Spleen (tissue), 11 donors: ENCODE measurements at regions not wholly inside any gene's neighbourhood (a gene's known extent, or its start where the extent isn't known, plus 50 kb on each side); places are given as distances from the start of the nearest gene placed in this dataset.

Experiments
- DNase-seq: peaks from one replicate; pipeline ENCODE4 v3.0.0-alpha.2; 2020
- H3K27ac ChIP-seq, 8 donors: fragments of 200-600 bp; sonication (generic) in 7 of 8; 1 replicate in 4 of 8; 2 replicates in 4 of 8; pipeline versions ENCODE4 v1.5.0 to v1.8.0; 2016 to 2021; ENCODE audit warnings: inconsistent platforms in 4 of 8, mild to moderate bottlenecking in 4 of 8, moderate library complexity in 1 of 8
- H3K27me3 ChIP-seq, 7 donors: fragments of 200-600 bp; sonication (generic) in 6 of 7; replicated peaks in 1 of 7; 1 replicate in 4 of 7; 2 replicates in 3 of 7; pipeline versions ENCODE4 v1.5.0 to v1.8.0; 2016 to 2021; ENCODE audit warnings: inconsistent platforms in 3 of 7, mild to moderate bottlenecking in 1 of 7
- H3K36me3 ChIP-seq, 6 donors: fragments of 200-600 bp; sonication (generic) in 5 of 6; 1 replicate in 4 of 6; 2 replicates in 2 of 6; pipeline versions ENCODE4 v1.5.0 to v1.8.0; 2016 to 2021; ENCODE audit warnings: inconsistent platforms in 2 of 6
- H3K4me1 ChIP-seq, 6 donors: fragments of 200-600 bp; sonication (generic) in 5 of 6; 1 replicate in 3 of 6; 2 replicates in 3 of 6; pipeline versions ENCODE4 v1.5.0 to v1.8.0; 2016 to 2021; ENCODE audit warnings: inconsistent platforms in 3 of 6
- H3K4me3 ChIP-seq, 8 donors: fragments of 200-600 bp; sonication (generic) in 7 of 8; 1 replicate in 4 of 8; 2 replicates in 4 of 8; pipeline versions ENCODE4 v1.5.0 to v1.8.0; 2016 to 2021; ENCODE audit warnings: inconsistent platforms in 4 of 8, mild to moderate bottlenecking in 4 of 8, moderate library complexity in 2 of 8
- H3K9me3 ChIP-seq, 8 donors: fragments of 200-600 bp; sonication (generic) in 7 of 8; 1 replicate in 4 of 8; 2 replicates in 4 of 8; pipeline versions ENCODE4 v1.5.0 to v1.8.0; 2016 to 2021; ENCODE audit warnings: inconsistent platforms in 4 of 8
- CTCF ChIP-seq, 11 experiments: fragments of 200-600 bp in 7 of 11; fragments of 450-650 bp in 4 of 11; sonication (generic) in 4 of 11; IDR thresholded peaks in 8 of 11; conservative IDR thresholded peaks in 3 of 11; 1 replicate in 7 of 11; 2 replicates in 4 of 11; pipeline versions ENCODE4 v1.4.0 to v1.8.0; 2016 to 2021; ENCODE audit warnings: antibody characterized with exemption in 11 of 11, inconsistent platforms in 4 of 11, mild to moderate bottlenecking in 1 of 11
- POLR2A ChIP-seq, 3 donors: fragments of 450-650 bp; IDR thresholded peaks; one replicate each; pipeline ENCODE4 v1.5.1; 2017; ENCODE audit warnings: antibody characterized with exemption in 3 of 3, mild to moderate bottlenecking in 1 of 3
- POLR2AphosphoS5 ChIP-seq, 3 donors: sonication (generic); formaldehyde crosslinking; IDR thresholded peaks; one replicate each; pipeline ENCODE4 v1.5.1; 2017; ENCODE audit warnings: antibody characterized with exemption in 3 of 3
- WGBS, 5 donors: extraction: QIAGEN DNeasy Blood & Tissue Kit in 3 of 5; methylation state at CpG; one replicate each; pipeline versions ENCODE4 v1.1.5 to v1.1.7; 2013 to 2018; 5-methylcytosine and 5-hydroxymethylcytosine counted together
- intact Hi-C: fragments of 100-400 bp; cut with DNase I; formaldehyde crosslinking; loops from one replicate; pipeline ENCODE4 v1.15.0; 2023; ENCODE audit warnings: low total_unique reads
- donor health status: healthy with polysubstance abuse.
- donor health status: DM: no; HTN: no; CAD: no; lungs with moderate emphysema.
- donor health status: DM: no; HTN: no; CAD: no.
- donor health status: Bipolar disorder and iron deficiency.
- donor health status: healthy.
- donor health status: DM: no; HTN: no; CAD: no.
- donor health status: DM: yes; HTN: yes; CAD: no.

GRCh38 chr2:83369601-83370418 lies 1089.3 kb downstream of the SUCLG1 start:
- Histone ChIP-seq H3K4me1 (no peaks in the 10 kb centered on the region), H3K36me3 (no peaks in the 10 kb centered on the region), H3K27ac (no peak overlapping the region), H3K27me3 (no peaks in the 10 kb centered on the region), H3K4me3 (no peak overlapping the region), H3K9me3 (peaks cover 0 to 12% (median 4%) of the 10 kb centered on the region in 8 donors)
- DNase-seq, result no peak
- intact Hi-C loops, result no loop called here
- TF ChIP-seq POLR2AphosphoS5 (IDR thresholded peaks at IDR 0.05), result no peak
- no peak for TF ChIP-seq CTCF (IDR thresholded peaks at IDR 0.05 in 8 of 11, conservative IDR thresholded peaks at IDR 0.05 in 3 of 11)
- TF ChIP-seq POLR2A (IDR thresholded peaks at IDR 0.05), result no peak
- WGBS, 5 donors, result 82 to 91% (median 89%) methylated on average over 6 of the region's 6 CpGs

GRCh38 chr2:83368916-83369315 lies 1090.2 kb downstream of the SUCLG1 start:
- no peak for DNase-seq
- H3K36me3 ChIP-seq, result no peaks in the 10 kb centered on the region
- TF ChIP-seq POLR2AphosphoS5 (IDR thresholded peaks at IDR 0.05), result no peak
- TF ChIP-seq CTCF (IDR thresholded peaks at IDR 0.05 in 8 of 11, conservative IDR thresholded peaks at IDR 0.05 in 3 of 11), result no peak
- no peak for TF ChIP-seq POLR2A (IDR thresholded peaks at IDR 0.05)
- no peaks in the 10 kb centered on the region for H3K27me3 ChIP-seq
- intact Hi-C loops, result no loop called here
- no peak overlapping the region for H3K4me3 ChIP-seq
- H3K4me1 ChIP-seq, result no peaks in the 10 kb centered on the region
- WGBS, 5 donors, result 63 to 90% (median 76%) methylated on average over 3 of the region's 3 CpGs
- H3K27ac ChIP-seq, result no peak overlapping the region
- H3K9me3 ChIP-seq, result peaks cover 0 to 17% (median 5%) of the 10 kb centered on the region in 8 donors

DNA sequence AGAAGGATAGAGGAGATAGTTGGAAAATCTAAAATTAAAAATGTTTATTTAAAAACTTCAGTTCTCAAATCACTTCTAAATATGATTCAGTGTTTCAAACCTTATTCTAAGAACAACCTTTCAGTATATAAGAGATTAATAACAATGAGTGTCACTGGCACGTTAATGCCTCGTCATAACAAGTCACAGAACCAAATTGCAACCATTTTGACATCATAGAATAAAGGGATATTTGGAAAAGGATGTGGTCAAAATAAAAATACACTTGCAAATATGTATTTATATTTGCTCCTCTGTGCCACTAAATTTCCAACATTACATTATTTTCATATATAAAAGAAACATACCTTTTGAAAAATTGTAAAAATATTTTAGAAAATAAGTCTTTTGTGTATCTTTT lies 1090.6 kb downstream of the SUCLG1 start:
- H3K36me3 ChIP-seq, result no peaks in the 10 kb centered on the region
- no peak for DNase-seq
- intact Hi-C loops, result no loop called here

More for the DNA sequence above, 1090.6 kb downstream of the SUCLG1 start:
- peaks cover 0 to 17% (median 5%) of the 10 kb centered on the region in 8 donors for H3K9me3 ChIP-seq
- no peaks in the 10 kb centered on the region for H3K27me3 ChIP-seq
- 67 to 82% (median 78%) methylated on average over 2 of the region's 2 CpGs for WGBS, 5 donors
- H3K4me3 ChIP-seq, result no peak overlapping the region
- H3K27ac ChIP-seq, result no peak overlapping the region
- no peaks in the 10 kb centered on the region for H3K4me1 ChIP-seq
- no peak for TF ChIP-seq CTCF (IDR thresholded peaks at IDR 0.05 in 8 of 11, conservative IDR thresholded peaks at IDR 0.05 in 3 of 11)
- TF ChIP-seq POLR2A (IDR thresholded peaks at IDR 0.05), result no peak
